DND-41 (cell line): ENCODE measurements at regions not wholly inside any gene's neighbourhood (a gene's known extent, or its start where the extent isn't known, plus 50 kb on each side); places are given as distances from the start of the nearest gene placed in this dataset.

Experiments used
- ATAC-seq: fragments of 200-7000 bp; cut with Tn5 transposase; 3 replicates; pipeline ENCODE4 v1.9.1; 2021; ENCODE audit warnings: low read depth; ENCODE audit not compliant: insufficient read depth
- DNase-seq: peaks from one replicate; pipeline ENCODE4 v3.0.0-alpha.2; 2020
- H2AFZ ChIP-seq: 2 replicates; pipeline ENCODE4 v1.6.0; 2012; ENCODE audit warnings: low read depth, low read length
- H3K27ac ChIP-seq: 2 replicates; pipeline ENCODE4 v1.5.1; 2012; ENCODE audit warnings: low read length, inconsistent platforms
- H3K27me3 ChIP-seq: fragments of 200-600 bp; sonication (generic); 2 replicates; pipeline ENCODE4 v1.6.0; 2012; ENCODE audit warnings: low read length, mild to moderate bottlenecking, inconsistent platforms; ENCODE audit not compliant: insufficient read depth, poor library complexity
- H3K36me3 ChIP-seq: 2 replicates; pipeline ENCODE4 v1.5.1; 2012; ENCODE audit warnings: low read length, inconsistent platforms; ENCODE audit not compliant: insufficient read depth
- H3K4me1 ChIP-seq: 2 replicates; pipeline ENCODE4 v1.5.1; 2012; ENCODE audit warnings: mild to moderate bottlenecking, low read length; ENCODE audit not compliant: insufficient read depth
- H3K4me2 ChIP-seq: 2 replicates; pipeline ENCODE4 v1.6.0; 2012; ENCODE audit warnings: mild to moderate bottlenecking, moderate library complexity, low read length, inconsistent platforms; ENCODE audit not compliant: insufficient read depth
- H3K4me3 ChIP-seq, 2 experiments: fragments of 200-600 bp in 1 of 2; shearing (Covaris generic) in 1 of 2; 2 replicates each; pipeline ENCODE4 v1.5.1; 2012 to 2016; ENCODE audit warnings: inconsistent platforms in 2 of 2, low read length in 2 of 2, mild to moderate bottlenecking in 2 of 2, low read depth in 1 of 2, moderate library complexity in 1 of 2
- H3K79me2 ChIP-seq: 2 replicates; pipeline ENCODE4 v1.6.0; 2012; ENCODE audit warnings: low read length, inconsistent platforms; ENCODE audit not compliant: insufficient read depth
- H3K9ac ChIP-seq: 2 replicates; pipeline ENCODE4 v1.6.0; 2012; ENCODE audit warnings: low read depth, mild to moderate bottlenecking, inconsistent platforms, low read length, moderate library complexity
- H3K9me3 ChIP-seq: 2 replicates; pipeline ENCODE4 v1.5.1; 2012; ENCODE audit warnings: low read length, moderate library complexity, mild to moderate bottlenecking, inconsistent platforms; ENCODE audit not compliant: insufficient read depth, severe bottlenecking
- H4K20me1 ChIP-seq: 2 replicates; pipeline ENCODE4 v1.6.0; 2012; ENCODE audit warnings: low read length; ENCODE audit not compliant: insufficient read depth
- EZH2 ChIP-seq: IDR thresholded peaks from 3 replicates; pipeline ENCODE4 v1.6.1; 2012; ENCODE audit warnings: borderline replicate concordance, low read depth, mild to moderate bottlenecking, moderate library complexity, low read length, inconsistent platforms; ENCODE audit not compliant: severe bottlenecking
- TF ChIP-seq, protein P1 (sequence below): IDR thresholded peaks from 2 replicates; pipeline ENCODE4 v1.5.1; 2012; ENCODE audit warnings: borderline replicate concordance, low read length, moderate library complexity, mild to moderate bottlenecking; ENCODE audit not compliant: poor library complexity, severe bottlenecking; ENCODE audit errors: extremely low read depth

DNA sequence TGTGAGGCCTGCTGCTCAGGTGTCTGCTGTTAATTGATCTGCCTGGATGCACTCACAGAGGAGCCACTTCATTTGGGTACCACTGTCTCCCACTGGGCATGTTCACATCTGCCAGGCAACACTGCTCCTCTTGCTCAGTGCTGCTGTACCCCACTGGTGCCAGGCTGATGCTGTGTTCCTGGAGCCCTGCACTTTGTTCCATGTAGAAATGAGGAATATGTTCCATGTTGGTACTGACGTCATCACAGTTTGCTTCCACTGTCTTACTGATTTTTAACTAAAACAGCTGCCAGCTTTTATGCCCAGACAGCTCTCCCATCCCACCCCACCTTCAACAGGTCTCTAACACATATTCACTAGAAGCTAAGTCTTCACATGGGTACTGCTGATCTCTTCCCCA lies 355.7 kb downstream of the LRRC70 start:
- Histone ChIP-seq H2AFZ (no peak overlapping the region), H4K20me1 (no peaks in the 10 kb centered on the region), H3K4me1 (no peaks in the 10 kb centered on the region), H3K9me3 (no peaks in the 10 kb centered on the region), H3K36me3 (no peaks in the 10 kb centered on the region), H3K4me3 (no peak overlapping the region), H3K9ac (no peak overlapping the region), H3K79me2 (no peaks in the 10 kb centered on the region), H3K4me2 (no peak overlapping the region), H3K27me3 (no peaks in the 10 kb centered on the region), H3K27ac (no peak overlapping the region)
- no peak for DNase-seq
- TF ChIP-seq, protein P1, sequence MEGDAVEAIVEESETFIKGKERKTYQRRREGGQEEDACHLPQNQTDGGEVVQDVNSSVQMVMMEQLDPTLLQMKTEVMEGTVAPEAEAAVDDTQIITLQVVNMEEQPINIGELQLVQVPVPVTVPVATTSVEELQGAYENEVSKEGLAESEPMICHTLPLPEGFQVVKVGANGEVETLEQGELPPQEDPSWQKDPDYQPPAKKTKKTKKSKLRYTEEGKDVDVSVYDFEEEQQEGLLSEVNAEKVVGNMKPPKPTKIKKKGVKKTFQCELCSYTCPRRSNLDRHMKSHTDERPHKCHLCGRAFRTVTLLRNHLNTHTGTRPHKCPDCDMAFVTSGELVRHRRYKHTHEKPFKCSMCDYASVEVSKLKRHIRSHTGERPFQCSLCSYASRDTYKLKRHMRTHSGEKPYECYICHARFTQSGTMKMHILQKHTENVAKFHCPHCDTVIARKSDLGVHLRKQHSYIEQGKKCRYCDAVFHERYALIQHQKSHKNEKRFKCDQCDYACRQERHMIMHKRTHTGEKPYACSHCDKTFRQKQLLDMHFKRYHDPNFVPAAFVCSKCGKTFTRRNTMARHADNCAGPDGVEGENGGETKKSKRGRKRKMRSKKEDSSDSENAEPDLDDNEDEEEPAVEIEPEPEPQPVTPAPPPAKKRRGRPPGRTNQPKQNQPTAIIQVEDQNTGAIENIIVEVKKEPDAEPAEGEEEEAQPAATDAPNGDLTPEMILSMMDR: no peak
- ATAC-seq: no peak

DNA sequence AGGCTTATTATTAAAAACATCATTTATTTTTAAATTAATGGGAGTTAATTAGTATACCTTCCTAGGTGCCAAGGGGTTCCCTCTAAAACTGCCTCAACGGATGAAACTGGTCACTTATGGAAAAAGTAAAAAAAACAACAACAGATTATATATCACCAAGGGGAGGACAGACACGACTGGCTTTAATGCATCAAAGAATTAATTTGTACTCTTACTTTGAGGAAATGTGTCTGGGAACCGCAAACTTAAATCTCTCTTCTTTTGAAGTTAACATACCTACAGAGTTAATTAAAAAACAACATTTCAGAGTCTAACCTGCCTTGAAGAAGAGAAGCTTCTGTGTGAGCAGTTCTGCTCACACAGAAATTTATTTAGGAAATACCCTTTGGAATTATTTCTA lies 354.6 kb downstream of the LRRC70 start:
- ATAC-seq: no peak
- no peak for TF ChIP-seq EZH2

DNA sequence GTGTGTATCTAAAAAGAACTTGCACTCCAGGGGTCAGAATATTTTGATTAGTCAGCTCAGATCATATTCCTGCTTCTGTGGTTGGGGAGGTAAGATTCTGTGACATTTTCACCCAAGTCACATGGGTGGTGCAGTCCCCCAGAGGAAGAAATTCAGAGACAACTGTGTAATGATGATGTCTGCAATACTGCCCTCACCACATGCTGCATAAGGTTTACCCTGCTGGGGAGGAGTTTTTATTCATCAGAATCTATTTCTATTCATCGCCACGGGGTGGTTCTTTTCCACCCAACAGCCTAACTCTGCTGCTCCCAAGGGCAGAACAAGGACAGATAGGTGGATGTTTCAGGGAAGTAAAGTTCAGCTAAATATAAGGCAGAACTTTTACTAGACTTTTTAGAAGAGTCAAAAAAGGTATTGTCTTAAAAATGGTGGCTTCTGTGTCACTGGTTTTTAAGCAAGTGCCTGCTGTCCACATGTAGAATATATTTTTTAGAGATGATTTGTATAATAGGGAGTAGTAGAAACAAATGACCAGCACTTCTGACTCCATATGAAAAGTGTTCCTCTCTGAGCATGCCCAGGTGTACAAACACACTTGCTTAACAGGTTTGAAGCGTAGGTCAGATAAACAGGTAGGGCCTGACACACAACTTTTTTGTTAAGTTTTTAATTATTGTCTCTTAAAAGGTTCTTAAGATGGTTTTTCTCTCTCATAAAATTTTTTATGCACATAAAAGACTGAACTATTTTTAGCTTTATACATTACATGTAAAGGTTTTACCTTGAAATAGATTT lies 352.7 kb downstream of the LRRC70 start:
- no peak overlapping the region for H2AFZ ChIP-seq
- no peak for ATAC-seq

More for the DNA sequence above, 354.6 kb downstream of the LRRC70 start:
- H3K9ac ChIP-seq: no peak overlapping the region
- no peaks in the 10 kb centered on the region for H3K9me3 ChIP-seq
- no peaks in the 10 kb centered on the region for H3K36me3 ChIP-seq
- no peaks in the 10 kb centered on the region for H4K20me1 ChIP-seq
- no peaks in the 10 kb centered on the region for H3K4me1 ChIP-seq
- no peaks in the 10 kb centered on the region for H3K79me2 ChIP-seq
- H3K4me3 ChIP-seq: no peak overlapping the region
- no peak overlapping the region for H3K27ac ChIP-seq
- DNase-seq: no peak
- H3K27me3 ChIP-seq: no peaks in the 10 kb centered on the region
- H2AFZ ChIP-seq: no peak overlapping the region
- H3K4me2 ChIP-seq: no peak overlapping the region

DNA sequence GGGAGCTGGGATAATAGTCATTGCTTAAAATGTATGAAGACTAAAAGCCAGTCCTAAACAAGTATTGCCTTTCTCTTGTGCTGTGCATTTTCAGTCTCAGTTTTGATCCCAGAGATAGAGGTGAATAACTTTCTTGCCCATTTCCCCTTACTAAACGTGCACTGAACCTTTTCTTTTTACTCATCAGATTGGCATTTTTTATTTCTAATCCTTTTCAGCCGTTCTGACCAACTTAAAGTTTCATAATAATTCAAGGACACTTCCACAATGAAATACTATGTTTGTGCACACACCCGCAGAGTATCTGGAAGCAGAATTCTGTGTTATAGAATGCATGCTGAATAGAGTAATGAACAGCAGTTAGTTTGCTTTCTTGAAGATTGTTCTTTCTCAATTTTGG lies 343.6 kb downstream of the LRRC70 start:
- no peak for TF ChIP-seq EZH2
- TF ChIP-seq, protein P1: no peak
- no peak for ATAC-seq
- no peak overlapping the region for H2AFZ ChIP-seq

More for the DNA sequence above, 352.7 kb downstream of the LRRC70 start:
- H3K4me1 ChIP-seq: no peaks in the 10 kb centered on the region
- H3K9me3 ChIP-seq: no peaks in the 10 kb centered on the region
- H3K27me3 ChIP-seq: no peaks in the 10 kb centered on the region
- no peaks in the 10 kb centered on the region for H4K20me1 ChIP-seq
- H3K36me3 ChIP-seq: no peaks in the 10 kb centered on the region
- no peak overlapping the region for H3K9ac ChIP-seq
- no peak for TF ChIP-seq EZH2
- TF ChIP-seq, protein P1: no peak
- no peak overlapping the region for H3K4me3 ChIP-seq
- no peak for DNase-seq
- H3K79me2 ChIP-seq: no peaks in the 10 kb centered on the region
- no peak overlapping the region for H3K27ac ChIP-seq
- H3K4me2 ChIP-seq: no peak overlapping the region

More for the DNA sequence above, 343.6 kb downstream of the LRRC70 start:
- no peak for DNase-seq
- Histone ChIP-seq H3K9ac (no peak overlapping the region), H3K79me2 (no peaks in the 10 kb centered on the region), H4K20me1 (no peaks in the 10 kb centered on the region), H3K27ac (no peak overlapping the region), H3K9me3 (no peaks in the 10 kb centered on the region), H3K4me1 (no peaks in the 10 kb centered on the region), H3K36me3 (no peaks in the 10 kb centered on the region), H3K4me3 (no peak overlapping the region), H3K4me2 (no peak overlapping the region), H3K27me3 (no peaks in the 10 kb centered on the region)
